K562 (cell line): ENCODE measurements at regions not wholly inside any gene's neighbourhood (a gene's known extent, or its start where the extent isn't known, plus 50 kb on each side); places are given as distances from the start of the nearest gene placed in this dataset.

Experiments
- ATAC-seq: fragments of 200-7000 bp; cut with Tn5 transposase; 3 replicates; pipeline ENCODE4 v1.9.1; 2020; ENCODE audit warnings: moderate library complexity
- BruUV-seq: library from RNA; stranded (reverse); fragments of 400-500 nt; replicated peaks from 2 replicates; lab custom pipeline; 2021; lab: Mats Ljungman, UMichigan
- CTCF ChIA-PET: fragments of 300-600 bp; formaldehyde crosslinking; extraction: SDS; loops from one replicate; lab custom pipeline; 2021; ENCODE audit warnings: low intra/inter-chr PET ratio; lab: Yijun Ruan, JAX
- POLR2A ChIA-PET: fragments of 300-600, 350-650 bp; sonication (Branson Sonifier 250); formaldehyde crosslinking; extraction: SDS; loops from one replicate; lab custom pipeline; 2021; ENCODE audit warnings: antibody characterized with exemption, inconsistent platforms; lab: Yijun Ruan, JAX
- DNase-seq, 4 experiments: peaks; one replicate each; pipeline versions ENCODE4 v3.0.0 to v3.0.0-alpha.2; 2011 to 2018; ENCODE audit warnings: low spot score in 3 of 4, mixed read lengths in 3 of 4; ENCODE audit errors: extremely low read depth in 1 of 4
- FAIRE-seq: peaks from 2 replicates; lab custom pipeline; 2011; peaks lifted over from hg19 to GRCh38; lab: Jason Lieb, UNC
- H2AFZ ChIP-seq: 2 replicates; pipeline ENCODE4 v1.6.0; 2011; ENCODE audit warnings: low read depth, low read length, control low read depth, inconsistent platforms
- H3K27ac ChIP-seq: fragments of 200-600 bp; 3 replicates; pipeline ENCODE4 v1.8.0; 2011; ENCODE audit warnings: low read depth, mild to moderate bottlenecking, control low read depth, inconsistent platforms, low read length, moderate library complexity, mixed read lengths; ENCODE audit errors: extremely low read depth
- H3K27me3 ChIP-seq, 2 experiments: fragments of 300-600 bp in 1 of 2; 2 replicates in 1 of 2; 3 replicates in 1 of 2; pipeline versions ENCODE4 v1.6.0 to v1.8.0; 2011; ENCODE audit warnings: inconsistent platforms in 2 of 2, low read length in 2 of 2, mild to moderate bottlenecking in 1 of 2, mixed read lengths in 1 of 2, moderate library complexity in 1 of 2; ENCODE audit not compliant: control insufficient read depth in 2 of 2, insufficient read depth in 2 of 2
- H3K36me3 ChIP-seq: fragments of 300-600 bp; 3 replicates; pipeline ENCODE4 v1.8.0; 2011; ENCODE audit warnings: mild to moderate bottlenecking, low read length, inconsistent platforms; ENCODE audit not compliant: control insufficient read depth, insufficient read depth
- H3K4me1 ChIP-seq, 2 experiments: fragments of 200-600 bp in 1 of 2; replicated peaks in 1 of 2; 2 replicates in 1 of 2; 3 replicates in 1 of 2; pipeline versions ENCODE4 v1.5.1 to v1.8.0; 2011; ENCODE audit warnings: inconsistent platforms in 2 of 2, low read length in 2 of 2, mild to moderate bottlenecking in 1 of 2, mixed read lengths in 1 of 2, moderate library complexity in 1 of 2; ENCODE audit not compliant: control insufficient read depth in 2 of 2, insufficient read depth in 2 of 2
- H3K4me2 ChIP-seq: 2 replicates; pipeline ENCODE4 v1.6.1; 2011; ENCODE audit warnings: low read length, control low read depth, inconsistent platforms, mixed read lengths; ENCODE audit not compliant: insufficient read depth
- H3K4me3 ChIP-seq: fragments of 200-600 bp; sonication (generic), shearing (Covaris generic); 2 replicates; pipeline ENCODE4 v1.5.1; 2016; ENCODE audit warnings: control low read depth, inconsistent platforms
- H3K79me2 ChIP-seq: fragments of 200-600 bp; 3 replicates; pipeline ENCODE4 v1.8.0; 2011; ENCODE audit warnings: low read length, inconsistent platforms; ENCODE audit not compliant: control insufficient read depth, insufficient read depth
- H3K9ac ChIP-seq, 2 experiments: 2 replicates each; pipeline versions ENCODE4 v1.6.0 to v1.6.1; 2011; ENCODE audit warnings: low read depth in 2 of 2, low read length in 2 of 2, control low read depth in 1 of 2, inconsistent platforms in 1 of 2, mild to moderate bottlenecking in 1 of 2, mixed read lengths in 1 of 2; ENCODE audit not compliant: insufficient read depth in 1 of 2
- H3K9me1 ChIP-seq: one replicate; pipeline ENCODE4 v1.6.0; 2011; ENCODE audit warnings: inconsistent platforms, mild to moderate bottlenecking, low read length, moderate library complexity; ENCODE audit not compliant: control insufficient read depth, insufficient read depth
- H3K9me3 ChIP-seq: replicated peaks from 2 replicates; pipeline ENCODE4 v1.5.1; 2011; ENCODE audit warnings: low read depth, low read length, inconsistent platforms; ENCODE audit not compliant: control insufficient read depth, insufficient read depth
- H4K20me1 ChIP-seq: replicated peaks from 2 replicates; pipeline ENCODE4 v1.6.1; 2011; ENCODE audit warnings: low read length, inconsistent platforms, mixed read lengths; ENCODE audit not compliant: control insufficient read depth, insufficient read depth
- ARID2 ChIP-seq: fragments of 450-650 bp; IDR thresholded peaks from 2 replicates; pipeline ENCODE4 v1.6.1; 2017; ENCODE audit warnings: antibody characterized with exemption, mild to moderate bottlenecking
- DPF2 ChIP-seq: fragments of 450-650 bp; IDR thresholded peaks from 2 replicates; pipeline ENCODE4 v1.6.1; 2016
- E2F1 ChIP-seq: sonication (generic); formaldehyde crosslinking; IDR thresholded peaks from 2 replicates; pipeline ENCODE4 v1.8.1; 2023; ENCODE audit warnings: mild to moderate bottlenecking, missing genetic modification reagents, moderate library complexity
- ELK3 ChIP-seq: fragments of 450-650 bp; formaldehyde crosslinking; IDR thresholded peaks from 2 replicates; pipeline ENCODE4 v1.4.0; 2020; ENCODE audit warnings: mild to moderate bottlenecking
- HNRNPLL ChIP-seq: fragments of 200-400 bp; formaldehyde crosslinking; IDR thresholded peaks from 2 replicates; pipeline ENCODE4 v1.6.1; 2017; ENCODE audit warnings: low read length, low read depth, mild to moderate bottlenecking; ENCODE audit not compliant: poor library complexity, severe bottlenecking
- LEF1 ChIP-seq: fragments of 450-650 bp; IDR thresholded peaks from 2 replicates; pipeline ENCODE4 v1.6.1; 2016; ENCODE audit warnings: mild to moderate bottlenecking
- PCBP2 ChIP-seq: fragments of 200-400 bp; formaldehyde crosslinking; IDR thresholded peaks from 2 replicates; pipeline ENCODE4 v1.6.1; 2018; ENCODE audit warnings: low read length, low read depth, mild to moderate bottlenecking, moderate library complexity; ENCODE audit not compliant: poor library complexity, severe bottlenecking
- POLR2AphosphoS2 ChIP-seq: IDR thresholded peaks from 2 replicates; pipeline ENCODE4 v1.6.1; 2012; ENCODE audit warnings: low read length, improper control_type of control experiment
- RBM17 ChIP-seq: fragments of 200-400 bp; formaldehyde crosslinking; IDR thresholded peaks from 2 replicates; pipeline ENCODE4 v1.6.1; 2017; ENCODE audit warnings: low read depth, mild to moderate bottlenecking, low read length, borderline replicate concordance
- SNRNP70 ChIP-seq: fragments of 200-400 bp; formaldehyde crosslinking; optimal IDR thresholded peaks from 2 replicates; pipeline ENCODE3; 2017; ENCODE audit warnings: low read depth, low read length
- ZEB2 ChIP-seq: fragments of 450-650 bp; IDR thresholded peaks from 2 replicates; pipeline ENCODE4 v1.6.1; 2016
- ZNF436 ChIP-seq: fragments of 250-450, 450-650 bp; sonication (Bioruptor Pico); formaldehyde crosslinking; IDR thresholded peaks from 2 replicates; pipeline ENCODE4 v1.7.0; 2020; ENCODE audit warnings: mild to moderate bottlenecking
- WGBS: fragments of 100-300 bp; shearing (Covaris generic); methylation state at CpG from one replicate; pipeline ENCODE4 v1.1.6; 2016; ENCODE audit warnings: low coverage, mixed read lengths; ENCODE audit not compliant: insufficient coverage; ENCODE audit errors: missing lambda C conversion rate; 5-methylcytosine and 5-hydroxymethylcytosine counted together
- in situ Hi-C: fragments of 300-500 bp; cut with MboI; formaldehyde crosslinking; loops from 4 replicates; pipeline ENCODE4 v1.15.0; 2018; ENCODE audit warnings: inconsistent platforms, mixed read lengths
- intact Hi-C: fragments of 100-400 bp; cut with micrococcal nuclease; formaldehyde crosslinking; loops from 2 replicates; pipeline ENCODE4 v1.14.2; 2022
- TF ChIP-seq, protein P1 (sequence below): fragments of 450-650 bp; formaldehyde crosslinking; IDR thresholded peaks from 2 replicates; pipeline ENCODE4 v1.4.0; 2020; ENCODE audit warnings: mild to moderate bottlenecking, mixed read lengths
- TF ChIP-seq, protein P2 (sequence below): fragments of 250-450 bp; sonication (Bioruptor Pico); IDR thresholded peaks from 2 replicates; pipeline ENCODE4 v1.5.0; 2020; ENCODE audit warnings: mild to moderate bottlenecking

- no peak for TF ChIP-seq HNRNPLL
- no peak for TF ChIP-seq ELK3 (CRISPR knock-in tag)
- no peak for TF ChIP-seq RBM17
Measured at GRCh38 chr7:69147631-69148030, 450.6 kb upstream of the AUTS2 start (continued).

GRCh38 chr7:69149804-69150782 is 448.2 kb upstream of the AUTS2 start:
- no peaks in the 10 kb centered on the region for H4K20me1 ChIP-seq
- FAIRE-seq (no peak), ATAC-seq (no peak), DNase-seq (no peak)
- CTCF ChIA-PET = no interaction called here
- H3K9me1 ChIP-seq = no peaks in the 10 kb centered on the region
- POLR2A ChIA-PET = interaction anchor here (0.6 kb wide), 1 partner anchor 1021 kb away, joined by 3 read pairs; no protein-coding TSS in a partner anchor
- H2AFZ ChIP-seq = no peak overlapping the region
- no peaks in the 10 kb centered on the region for H3K27me3 ChIP-seq
- H3K4me1 ChIP-seq = no peaks in the 10 kb centered on the region
- no peak overlapping the region for H3K9ac ChIP-seq
- no peaks in the 10 kb centered on the region for H3K36me3 ChIP-seq
- no peak overlapping the region for H3K27ac ChIP-seq
- no peak overlapping the region for H3K4me3 ChIP-seq
- H3K9me3 ChIP-seq = no peaks in the 10 kb centered on the region
- no peak overlapping the region for H3K4me2 ChIP-seq
- H3K79me2 ChIP-seq = no peaks in the 10 kb centered on the region
- intact Hi-C loops (no loop called here), in situ Hi-C loops (no loop called here)
- WGBS = 1% methylated on average over 12 of the region's 12 CpGs
- no TSS peak for BruUV-seq
- TF ChIP-seq POLR2AphosphoS2 (no peak), LEF1 (no peak), PCBP2 (no peak), E2F1 (no peak), ZNF436 (CRISPR knock-in tag) (no peak), SNRNP70 (no peak), DPF2 (no peak), ARID2 (no peak), ZEB2 (no peak)
- TF ChIP-seq, protein P1, sequence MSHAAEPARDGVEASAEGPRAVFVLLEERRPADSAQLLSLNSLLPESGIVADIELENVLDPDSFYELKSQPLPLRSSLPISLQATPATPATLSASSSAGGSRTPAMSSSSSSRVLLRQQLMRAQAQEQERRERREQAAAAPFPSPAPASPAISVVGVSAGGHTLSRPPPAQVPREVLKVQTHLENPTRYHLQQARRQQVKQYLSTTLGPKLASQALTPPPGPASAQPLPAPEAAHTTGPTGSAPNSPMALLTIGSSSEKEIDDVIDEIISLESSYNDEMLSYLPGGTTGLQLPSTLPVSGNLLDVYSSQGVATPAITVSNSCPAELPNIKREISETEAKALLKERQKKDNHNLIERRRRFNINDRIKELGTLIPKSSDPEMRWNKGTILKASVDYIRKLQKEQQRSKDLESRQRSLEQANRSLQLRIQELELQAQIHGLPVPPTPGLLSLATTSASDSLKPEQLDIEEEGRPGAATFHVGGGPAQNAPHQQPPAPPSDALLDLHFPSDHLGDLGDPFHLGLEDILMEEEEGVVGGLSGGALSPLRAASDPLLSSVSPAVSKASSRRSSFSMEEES = no peak
- TF ChIP-seq, protein P2, sequence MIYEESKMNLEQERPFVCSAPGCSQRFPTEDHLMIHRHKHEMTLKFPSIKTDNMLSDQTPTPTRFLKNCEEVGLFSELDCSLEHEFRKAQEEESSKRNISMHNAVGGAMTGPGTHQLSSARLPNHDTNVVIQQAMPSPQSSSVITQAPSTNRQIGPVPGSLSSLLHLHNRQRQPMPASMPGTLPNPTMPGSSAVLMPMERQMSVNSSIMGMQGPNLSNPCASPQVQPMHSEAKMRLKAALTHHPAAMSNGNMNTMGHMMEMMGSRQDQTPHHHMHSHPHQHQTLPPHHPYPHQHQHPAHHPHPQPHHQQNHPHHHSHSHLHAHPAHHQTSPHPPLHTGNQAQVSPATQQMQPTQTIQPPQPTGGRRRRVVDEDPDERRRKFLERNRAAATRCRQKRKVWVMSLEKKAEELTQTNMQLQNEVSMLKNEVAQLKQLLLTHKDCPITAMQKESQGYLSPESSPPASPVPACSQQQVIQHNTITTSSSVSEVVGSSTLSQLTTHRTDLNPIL (CRISPR knock-in tag) = no peak
